Head of caudate nucleus (tissue), 42 donors: ENCODE measurements at regions not wholly inside any gene's neighbourhood (a gene's known extent, or its start where the extent isn't known, plus 50 kb on each side); places are given as distances from the start of the nearest gene placed in this dataset.
"Not testable (repeated sequence)": the region's sequence is repeated elsewhere in the genome, so short reads cannot be mapped to it uniquely, and the experiment has no call there.

ENCODE experiments used
- DNase-seq, 42 donors: peaks; one replicate each; pipeline versions ENCODE4 v3.0.0 to v3.0.0-alpha.2; 2020 to 2021; ENCODE audit warnings: mixed read lengths in 7 of 42
- intact Hi-C: fragments of 100-400 bp; cut with DNase I; formaldehyde crosslinking; loops from one replicate; pipeline ENCODE4 v1.15.0; 2022

GRCh38 chr12:75674393-75674792 is 163.0 kb upstream of the KRR1 start:
- intact Hi-C loops: no loop called here
- DNase-seq: peak in 6 of 42 donors; percentile 15 to 56 (median 27)

- intact Hi-C loops: no loop called here
- no peak for DNase-seq
These were observed 160.8 kb upstream of the KRR1 start for GRCh38 chr12:75672200-75672599.

GRCh38 chr12:75670216-75670615 is 158.8 kb upstream of the KRR1 start:
- no peak for DNase-seq
- intact Hi-C loops: no loop called here

GRCh38 chr12:75666939-75667334 is 155.5 kb upstream of the KRR1 start:
- peak in 8 of 42 donors; percentile 6 to 57 (median 11) for DNase-seq
- intact Hi-C loops: no loop called here

GRCh38 chr12:75666126-75666938 is 154.9 kb upstream of the KRR1 start:
- intact Hi-C loops: no loop called here
- DNase-seq: no peak

- peak in 1 of 42 donors; percentile 7 for DNase-seq
- intact Hi-C loops: no loop called here
These were observed 153.8 kb upstream of the KRR1 start for GRCh38 chr12:75665216-75665615.

- intact Hi-C loops: no loop called here
- DNase-seq: no peak
These were observed 151.2 kb upstream of the KRR1 start for GRCh38 chr12:75662511-75663159.

GRCh38 chr12:75661908-75662307 is 150.5 kb upstream of the KRR1 start:
- intact Hi-C loops: no loop called here
- DNase-seq: no peak

GRCh38 chr12:75660805-75661404 is 149.5 kb upstream of the KRR1 start:
- intact Hi-C loops: no loop called here
- DNase-seq: no peak

GRCh38 chr12:75660107-75660530 is 148.7 kb upstream of the KRR1 start:
- intact Hi-C loops: no loop called here
- no peak for DNase-seq

- intact Hi-C loops: no loop called here
These were observed 147.8 kb upstream of the KRR1 start for GRCh38 chr12:75658901-75659823.

GRCh38 chr12:75658286-75658685 is 146.9 kb upstream of the KRR1 start:
- intact Hi-C loops: no loop called here
- no peak for DNase-seq

More at GRCh38 chr12:75658901-75659823, 147.8 kb upstream of the KRR1 start:
- DNase-seq: peak in 18 of 42 donors; percentile 16 to 70 (median 40)

GRCh38 chr12:75657831-75658230 is 146.4 kb upstream of the KRR1 start:
- DNase-seq: no peak
- intact Hi-C loops: no loop called here

- intact Hi-C loops: not testable (repeated sequence)
- peak in 1 of 42 donors; percentile 19 for DNase-seq
These were observed 145.9 kb upstream of the KRR1 start for GRCh38 chr12:75657354-75657753.

- DNase-seq: no peak
- intact Hi-C loops: no loop called here
These were observed 145.2 kb upstream of the KRR1 start for GRCh38 chr12:75656648-75657047.

- no peak for DNase-seq
- intact Hi-C loops: no loop called here
These were observed 144.8 kb upstream of the KRR1 start for GRCh38 chr12:75656210-75656609.

GRCh38 chr12:75655315-75655806 is 144.0 kb upstream of the KRR1 start:
- intact Hi-C loops: no loop called here

GRCh38 chr12:75651342-75651695 is 139.9 kb upstream of the KRR1 start:
- intact Hi-C loops: no loop called here
- DNase-seq: no peak

More at GRCh38 chr12:75655315-75655806, 144.0 kb upstream of the KRR1 start:
- DNase-seq: no peak
